Ishikawa (cell line): ENCODE measurements at regions not wholly inside any gene's neighbourhood (a gene's known extent, or its start where the extent isn't known, plus 50 kb on each side); places are given as distances from the start of the nearest gene placed in this dataset.

Source experiments
- CEBPB ChIP-seq: IDR thresholded peaks from 2 replicates; pipeline ENCODE4 v1.6.1; 2012
- CREB1 ChIP-seq: IDR thresholded peaks from 2 replicates; pipeline ENCODE4 v1.6.1; 2012; ENCODE audit warnings: low read depth
- EGR1 ChIP-seq: IDR thresholded peaks from 2 replicates; pipeline ENCODE4 v1.6.1; 2012
- EP300 ChIP-seq: IDR thresholded peaks from 2 replicates; pipeline ENCODE4 v1.6.1; 2012; ENCODE audit warnings: borderline replicate concordance
- FOXM1 ChIP-seq: IDR thresholded peaks from 2 replicates; pipeline ENCODE4 v1.6.1; 2012; ENCODE audit warnings: low read depth, borderline replicate concordance
- NFIC ChIP-seq: IDR thresholded peaks from 2 replicates; pipeline ENCODE4 v1.6.1; 2012
- RAD21 ChIP-seq: IDR thresholded peaks from 2 replicates; pipeline ENCODE4 v1.6.1; 2012; ENCODE audit warnings: low read depth
- TAF1 ChIP-seq: IDR thresholded peaks from 2 replicates; pipeline ENCODE4 v1.6.1; 2012; ENCODE audit warnings: low read depth, mild to moderate bottlenecking
- TCF12 ChIP-seq: IDR thresholded peaks from 2 replicates; pipeline ENCODE4 v1.6.1; 2012; ENCODE audit warnings: low read depth
- TEAD4 ChIP-seq: IDR thresholded peaks from 2 replicates; pipeline ENCODE4 v1.6.1; 2012
- YY1 ChIP-seq: IDR thresholded peaks from 2 replicates; pipeline ENCODE4 v1.6.1; 2012; ENCODE audit warnings: low read depth
- ZBTB7A ChIP-seq: IDR thresholded peaks from 2 replicates; pipeline ENCODE4 v1.6.1; 2012; ENCODE audit warnings: low read depth
- TF ChIP-seq, protein P1 (sequence below): IDR thresholded peaks from 2 replicates; pipeline ENCODE4 v1.6.1; 2012
- TF ChIP-seq, protein P2 (sequence below): IDR thresholded peaks from 2 replicates; pipeline ENCODE4 v1.6.1; 2012; ENCODE audit warnings: low read depth, mild to moderate bottlenecking
- TF ChIP-seq, protein P3 (sequence below): IDR thresholded peaks from 2 replicates; pipeline ENCODE4 v1.6.1; 2012

DNA sequence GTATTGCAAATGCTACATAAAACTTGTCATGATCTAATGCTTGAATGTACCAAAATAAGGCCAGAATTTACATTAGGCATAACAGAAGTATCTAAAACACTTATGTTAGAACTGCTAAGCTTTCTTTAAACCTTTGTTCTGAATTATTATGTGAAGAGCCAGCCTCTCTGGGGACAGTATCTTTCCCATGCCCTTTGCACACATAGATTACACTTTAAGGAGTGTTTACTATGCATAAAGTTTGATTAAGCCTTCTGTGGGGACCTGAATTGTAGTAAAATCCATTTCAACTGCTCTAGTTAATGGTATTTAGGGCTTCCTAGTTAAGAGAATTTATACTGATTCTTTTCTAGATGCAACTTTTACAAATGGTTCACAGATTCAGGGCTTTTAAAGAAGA is 444.7 kb downstream of the IPMK start:
- no peak for TF ChIP-seq EGR1
- TF ChIP-seq FOXM1 = no peak
- TF ChIP-seq, protein P1, sequence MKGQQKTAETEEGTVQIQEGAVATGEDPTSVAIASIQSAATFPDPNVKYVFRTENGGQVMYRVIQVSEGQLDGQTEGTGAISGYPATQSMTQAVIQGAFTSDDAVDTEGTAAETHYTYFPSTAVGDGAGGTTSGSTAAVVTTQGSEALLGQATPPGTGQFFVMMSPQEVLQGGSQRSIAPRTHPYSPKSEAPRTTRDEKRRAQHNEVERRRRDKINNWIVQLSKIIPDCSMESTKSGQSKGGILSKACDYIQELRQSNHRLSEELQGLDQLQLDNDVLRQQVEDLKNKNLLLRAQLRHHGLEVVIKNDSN = no peak
- TF ChIP-seq ZBTB7A = no peak
- TF ChIP-seq TCF12 = no peak
- no peak for TF ChIP-seq CEBPB
- TF ChIP-seq EP300 = no peak
- TF ChIP-seq TAF1 = no peak
- TF ChIP-seq YY1 = no peak
- TF ChIP-seq, protein P2, sequence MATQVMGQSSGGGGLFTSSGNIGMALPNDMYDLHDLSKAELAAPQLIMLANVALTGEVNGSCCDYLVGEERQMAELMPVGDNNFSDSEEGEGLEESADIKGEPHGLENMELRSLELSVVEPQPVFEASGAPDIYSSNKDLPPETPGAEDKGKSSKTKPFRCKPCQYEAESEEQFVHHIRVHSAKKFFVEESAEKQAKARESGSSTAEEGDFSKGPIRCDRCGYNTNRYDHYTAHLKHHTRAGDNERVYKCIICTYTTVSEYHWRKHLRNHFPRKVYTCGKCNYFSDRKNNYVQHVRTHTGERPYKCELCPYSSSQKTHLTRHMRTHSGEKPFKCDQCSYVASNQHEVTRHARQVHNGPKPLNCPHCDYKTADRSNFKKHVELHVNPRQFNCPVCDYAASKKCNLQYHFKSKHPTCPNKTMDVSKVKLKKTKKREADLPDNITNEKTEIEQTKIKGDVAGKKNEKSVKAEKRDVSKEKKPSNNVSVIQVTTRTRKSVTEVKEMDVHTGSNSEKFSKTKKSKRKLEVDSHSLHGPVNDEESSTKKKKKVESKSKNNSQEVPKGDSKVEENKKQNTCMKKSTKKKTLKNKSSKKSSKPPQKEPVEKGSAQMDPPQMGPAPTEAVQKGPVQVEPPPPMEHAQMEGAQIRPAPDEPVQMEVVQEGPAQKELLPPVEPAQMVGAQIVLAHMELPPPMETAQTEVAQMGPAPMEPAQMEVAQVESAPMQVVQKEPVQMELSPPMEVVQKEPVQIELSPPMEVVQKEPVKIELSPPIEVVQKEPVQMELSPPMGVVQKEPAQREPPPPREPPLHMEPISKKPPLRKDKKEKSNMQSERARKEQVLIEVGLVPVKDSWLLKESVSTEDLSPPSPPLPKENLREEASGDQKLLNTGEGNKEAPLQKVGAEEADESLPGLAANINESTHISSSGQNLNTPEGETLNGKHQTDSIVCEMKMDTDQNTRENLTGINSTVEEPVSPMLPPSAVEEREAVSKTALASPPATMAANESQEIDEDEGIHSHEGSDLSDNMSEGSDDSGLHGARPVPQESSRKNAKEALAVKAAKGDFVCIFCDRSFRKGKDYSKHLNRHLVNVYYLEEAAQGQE = no peak
- no peak for TF ChIP-seq RAD21
- TF ChIP-seq TEAD4 = no peak
- TF ChIP-seq CREB1 = no peak
- TF ChIP-seq, protein P3, sequence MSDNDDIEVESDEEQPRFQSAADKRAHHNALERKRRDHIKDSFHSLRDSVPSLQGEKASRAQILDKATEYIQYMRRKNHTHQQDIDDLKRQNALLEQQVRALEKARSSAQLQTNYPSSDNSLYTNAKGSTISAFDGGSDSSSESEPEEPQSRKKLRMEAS = no peak
- no peak for TF ChIP-seq NFIC

DNA sequence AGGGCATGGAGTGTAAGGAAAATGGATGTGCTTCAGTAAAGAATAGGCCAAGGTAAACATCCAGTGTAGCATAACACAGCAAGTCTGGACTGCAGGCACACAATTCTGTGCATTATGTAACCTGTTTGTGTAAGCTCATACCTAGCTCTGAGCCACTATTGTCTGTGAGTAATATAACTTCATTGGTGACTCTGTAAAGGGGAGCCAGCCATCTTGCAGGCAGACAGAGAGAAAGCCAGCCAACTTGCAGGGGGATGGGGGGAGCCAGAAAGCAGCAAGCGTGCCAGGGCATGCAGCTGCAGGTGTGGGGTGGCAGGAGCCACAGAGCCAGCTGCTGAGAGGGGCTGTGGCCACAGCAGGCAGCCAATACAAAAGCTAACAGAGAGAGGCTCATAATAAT is 449.2 kb downstream of the IPMK start:
- TF ChIP-seq CREB1 (no peak), CEBPB (no peak), ZBTB7A (no peak), NFIC (no peak)
- TF ChIP-seq, protein P1 = no peak
- TF ChIP-seq, protein P2 = no peak

DNA sequence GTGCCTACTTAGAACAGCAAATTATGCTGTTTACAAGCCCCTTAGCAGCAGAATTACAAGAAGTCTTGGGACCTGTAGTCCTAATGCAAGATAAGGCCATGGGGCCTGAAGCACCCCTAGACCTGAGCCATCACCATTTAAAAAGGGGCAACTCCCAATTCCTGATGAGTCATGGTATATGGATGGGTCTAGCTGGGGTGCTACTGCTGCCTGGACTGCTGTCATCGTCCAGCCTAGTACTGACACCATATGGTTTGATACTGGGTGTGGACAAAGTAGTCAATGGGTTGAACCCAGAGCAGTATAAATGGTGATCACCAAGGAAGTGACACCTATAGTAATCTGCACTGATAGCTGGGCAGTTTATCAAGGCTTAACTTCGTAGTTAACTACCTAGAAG is 450.0 kb downstream of the IPMK start:
- TF ChIP-seq CEBPB = no peak
- no peak for TF ChIP-seq TEAD4
- no peak for TF ChIP-seq RAD21
- TF ChIP-seq NFIC = no peak

DNA sequence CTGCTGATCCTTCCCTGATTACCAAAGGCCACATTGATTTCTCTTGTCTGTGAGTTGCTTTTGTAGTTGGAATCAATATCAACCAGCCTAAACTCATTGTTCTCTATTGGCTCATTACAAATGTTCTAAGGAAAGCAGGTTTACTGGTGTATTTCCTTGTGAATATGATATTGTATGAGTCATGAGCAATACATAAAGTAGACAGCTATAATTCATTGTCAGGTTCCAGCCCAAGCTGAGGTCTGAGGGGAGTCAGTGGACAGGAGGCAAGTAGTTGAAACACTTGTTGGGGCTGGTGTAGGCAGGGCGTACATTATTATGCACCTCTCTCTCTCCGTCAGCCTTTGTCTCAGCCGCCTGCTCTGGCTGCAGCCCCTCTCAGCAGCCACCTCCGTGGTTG is 451.7 kb downstream of the IPMK start:
- no peak for TF ChIP-seq TCF12
- TF ChIP-seq FOXM1 = no peak
- no peak for TF ChIP-seq YY1
- TF ChIP-seq ZBTB7A = no peak
- TF ChIP-seq, protein P1 = no peak
- no peak for TF ChIP-seq CREB1
- no peak for TF ChIP-seq TAF1
- no peak for TF ChIP-seq NFIC

DNA sequence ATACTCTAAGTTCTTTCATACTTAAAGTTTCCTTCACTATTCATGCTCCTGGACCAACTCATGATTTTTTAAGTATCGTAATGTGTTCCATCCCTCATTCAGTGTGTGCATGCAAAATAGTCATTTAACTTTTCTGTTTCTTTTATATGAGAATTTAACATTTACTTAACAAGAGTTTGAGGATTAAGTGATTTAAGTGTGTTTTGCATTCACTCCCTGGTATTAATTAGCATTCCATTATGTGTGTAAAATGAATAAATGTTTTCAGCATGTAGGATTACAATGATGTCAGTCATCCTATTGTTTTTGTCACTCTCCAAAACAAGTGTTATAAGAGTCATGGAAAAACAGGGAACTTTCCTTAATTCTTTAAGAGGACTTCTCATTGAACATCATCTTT is 457.7 kb downstream of the IPMK start:
- no peak for TF ChIP-seq EGR1
- TF ChIP-seq NFIC = no peak

DNA sequence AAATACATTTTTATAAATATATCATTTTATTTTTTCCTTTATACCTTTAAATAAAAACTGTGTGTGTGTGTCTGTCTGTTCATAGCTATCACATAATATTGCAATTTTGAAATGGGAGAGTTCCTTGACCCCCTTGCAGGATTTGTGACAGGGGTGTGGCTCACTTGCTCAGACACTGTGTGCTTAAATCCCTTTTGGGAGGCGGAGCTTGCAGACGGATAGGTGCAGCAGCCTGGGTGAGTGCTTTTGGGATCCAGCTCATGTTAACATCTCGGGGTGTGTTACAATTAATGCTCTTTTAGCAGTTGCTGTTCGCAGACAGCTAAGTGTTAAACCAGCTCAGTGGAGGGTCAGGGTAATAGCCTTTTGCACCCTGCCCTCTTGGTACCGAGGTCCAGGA is 459.8 kb downstream of the IPMK start:
- TF ChIP-seq TAF1 (no peak), NFIC (no peak)

DNA sequence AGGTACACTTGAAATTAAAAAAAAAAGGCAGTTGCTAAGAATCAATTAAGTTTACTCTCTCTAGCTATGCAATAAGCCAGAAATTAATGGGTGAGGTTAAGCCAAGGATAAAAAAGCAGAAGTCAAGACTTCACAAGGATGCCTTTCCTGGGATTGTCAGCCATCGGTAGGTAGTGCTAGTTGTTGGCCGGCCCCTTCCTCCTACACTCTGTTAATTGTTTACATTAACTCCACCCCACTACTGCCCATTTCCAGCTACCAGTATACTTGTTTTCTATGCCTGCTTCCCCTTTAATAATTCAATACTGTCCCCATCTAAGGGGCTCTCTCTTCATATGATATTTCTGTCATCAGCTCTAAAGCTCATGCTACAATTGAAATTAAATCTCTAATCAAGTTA is 461.0 kb downstream of the IPMK start:
- TF ChIP-seq, protein P2 = no peak
- TF ChIP-seq NFIC (no peak), EP300 (no peak), CREB1 (no peak), CEBPB (no peak), EGR1 (no peak), ZBTB7A (no peak), YY1 (no peak), TCF12 (no peak)
- TF ChIP-seq, protein P1 = no peak
- TF ChIP-seq, protein P3 = no peak
